WERI-Rb-1 (cell line): ENCODE measurements at regions not wholly inside any gene's neighbourhood (a gene's known extent, or its start where the extent isn't known, plus 50 kb on each side); places are given as distances from the start of the nearest gene placed in this dataset.

Experiments
- DNase-seq: peaks from one replicate; pipeline ENCODE4 v3.0.0-alpha.2; 2020
- H3K27ac ChIP-seq: fragments of 250-450 bp; sonication (Bioruptor Pico); 2 replicates; pipeline ENCODE4 v1.5.1; 2020; ENCODE audit warnings: mild to moderate bottlenecking, moderate library complexity
- H3K27me3 ChIP-seq: fragments of 250-450 bp; sonication (Bioruptor Pico); 2 replicates; pipeline ENCODE4 v1.5.1; 2021; ENCODE audit warnings: mild to moderate bottlenecking, low read depth, moderate library complexity; ENCODE audit not compliant: insufficient read depth, severe bottlenecking
- H3K36me3 ChIP-seq: fragments of 250-450 bp; sonication (Bioruptor Pico); 2 replicates; pipeline ENCODE4 v1.5.1; 2020; ENCODE audit warnings: mild to moderate bottlenecking, moderate library complexity
- H3K4me3 ChIP-seq: 2 replicates; pipeline ENCODE4 v1.5.1; 2011; ENCODE audit warnings: low read depth, mild to moderate bottlenecking, control low read depth, low read length
- H3K9me3 ChIP-seq: fragments of 250-450 bp; sonication (Bioruptor Pico); 2 replicates; pipeline ENCODE4 v1.5.1; 2021; ENCODE audit warnings: mild to moderate bottlenecking, moderate library complexity; ENCODE audit not compliant: severe bottlenecking
- CTCF ChIP-seq: IDR thresholded peaks from 2 replicates; pipeline ENCODE4 v1.5.1; 2011; ENCODE audit warnings: low read depth, mild to moderate bottlenecking, control low read depth, inconsistent platforms, low read length

GRCh38 chr5:63375851-63376250 lies 586.4 kb downstream of the HTR1A start:
- Histone ChIP-seq H3K36me3 (no peaks in the 10 kb centered on the region), H3K9me3 (no peaks in the 10 kb centered on the region), H3K27me3 (no peaks in the 10 kb centered on the region), H3K4me3 (no peak overlapping the region), H3K27ac (no peak overlapping the region)
- no peak for DNase-seq
- TF ChIP-seq CTCF = no peak

GRCh38 chr5:63374085-63374484 lies 588.2 kb downstream of the HTR1A start:
- Histone ChIP-seq H3K27me3 (no peaks in the 10 kb centered on the region), H3K27ac (no peak overlapping the region), H3K9me3 (no peaks in the 10 kb centered on the region), H3K4me3 (no peak overlapping the region), H3K36me3 (no peaks in the 10 kb centered on the region)
- no peak for TF ChIP-seq CTCF
- DNase-seq = no peak

- no peak overlapping the region for H3K4me3 ChIP-seq
- no peak for TF ChIP-seq CTCF
- no peaks in the 10 kb centered on the region for H3K27me3 ChIP-seq
- H3K27ac ChIP-seq = no peak overlapping the region
- no peak for DNase-seq
- no peaks in the 10 kb centered on the region for H3K36me3 ChIP-seq
- H3K9me3 ChIP-seq = no peaks in the 10 kb centered on the region
These were observed 611.1 kb downstream of the HTR1A start for GRCh38 chr5:63351164-63351563.

GRCh38 chr5:63346451-63346850 lies 615.8 kb downstream of the HTR1A start:
- TF ChIP-seq CTCF = no peak
- H3K9me3 ChIP-seq = no peaks in the 10 kb centered on the region
- no peak for DNase-seq

GRCh38 chr5:63341442-63341841 lies 620.8 kb downstream of the HTR1A start:
- Histone ChIP-seq H3K9me3 (no peaks in the 10 kb centered on the region), H3K36me3 (no peaks in the 10 kb centered on the region), H3K4me3 (no peak overlapping the region), H3K27me3 (no peaks in the 10 kb centered on the region), H3K27ac (no peak overlapping the region)
- DNase-seq = no peak
- TF ChIP-seq CTCF = no peak

More at GRCh38 chr5:63346451-63346850, 615.8 kb downstream of the HTR1A start:
- no peak overlapping the region for H3K27ac ChIP-seq
- H3K36me3 ChIP-seq = no peaks in the 10 kb centered on the region
- no peak overlapping the region for H3K4me3 ChIP-seq
- no peaks in the 10 kb centered on the region for H3K27me3 ChIP-seq

GRCh38 chr5:63323926-63324325 lies 638.3 kb downstream of the HTR1A start:
- Histone ChIP-seq H3K27ac (no peak overlapping the region), H3K4me3 (no peak overlapping the region), H3K36me3 (no peaks in the 10 kb centered on the region), H3K27me3 (no peaks in the 10 kb centered on the region), H3K9me3 (no peaks in the 10 kb centered on the region)
- no peak for TF ChIP-seq CTCF
- DNase-seq = no peak
